ENCODE measurements at regions not wholly inside any gene's neighbourhood (a gene's known extent, or its start where the extent isn't known, plus 50 kb on each side); places are given as distances from the start of the nearest gene placed in this dataset.
"Not testable (repeated sequence)": the region's sequence is repeated elsewhere in the genome, so short reads cannot be mapped to it uniquely, and the experiment has no call there.

DNA sequence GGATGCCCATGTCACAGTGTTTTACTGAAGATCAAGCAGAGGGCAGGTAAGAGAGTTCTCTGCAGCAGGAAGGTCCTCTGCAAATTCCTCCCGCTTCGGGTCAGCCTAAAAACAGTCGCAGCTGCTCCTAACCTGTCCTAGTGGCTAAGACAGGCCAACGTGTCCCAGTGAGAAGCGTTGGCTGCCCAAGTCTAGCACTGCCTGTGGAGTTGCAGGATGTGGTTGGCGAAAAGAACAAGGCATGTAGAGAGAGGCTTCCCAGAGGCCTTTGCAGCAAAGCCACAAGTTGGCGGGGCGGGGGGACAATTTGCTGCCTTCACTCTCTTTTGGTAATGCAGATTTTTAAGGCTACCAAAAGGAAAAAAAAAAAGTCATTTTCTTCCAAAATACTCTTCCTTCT lies 340.1 kb downstream of the BCL11B start:
- Histone ChIP-seq H3K79me2 (replicated peaks; ENCODE audit: insufficient read depth, low read length) (no peaks in the 10 kb centered on the region), H3K4me2 (ENCODE audit: low read length) (no peak overlapping the region), H4K20me1 (ENCODE audit: insufficient read depth) (no peaks in the 10 kb centered on the region), H2AFZ (ENCODE audit: low read depth, low read length) (no peak overlapping the region), H3K27ac (ENCODE audit: low read length) (no peak overlapping the region), H3F3A (ENCODE audit: insufficient read depth, low read length, poor library complexity, severe bottlenecking) (no peaks in the 10 kb centered on the region), H3K27me3 (ENCODE audit: insufficient read depth, low read depth, low read length) (no peaks in the 10 kb centered on the region), H3K9me3 (ENCODE audit: low read length) (no peaks in the 10 kb centered on the region), H3K9ac (ENCODE audit: low read length) (no peak overlapping the region), H3K9me2 (ENCODE audit: insufficient read depth, low read length) (no peaks in the 10 kb centered on the region), H3K36me3 (ENCODE audit: insufficient read depth, low read length) (no peaks in the 10 kb centered on the region), H3K4me3 (ENCODE audit: low read length) (no peak overlapping the region)
- TF ChIP-seq EP300 (conservative IDR thresholded peaks at IDR 0.05; ENCODE audit: poor library complexity, severe bottlenecking), result no peak
- TF ChIP-seq EZH2 (IDR thresholded peaks at IDR 0.05; ENCODE audit: borderline replicate concordance, insufficient read depth, low read length, poor library complexity, severe bottlenecking), result no peak
- no peak for TF ChIP-seq RAD21 (conservative IDR thresholded peaks at IDR 0.05)
- no peak for TF ChIP-seq MXI1 (conservative IDR thresholded peaks at IDR 0.05; ENCODE audit: poor library complexity, severe bottlenecking)
- TF ChIP-seq, protein P1, sequence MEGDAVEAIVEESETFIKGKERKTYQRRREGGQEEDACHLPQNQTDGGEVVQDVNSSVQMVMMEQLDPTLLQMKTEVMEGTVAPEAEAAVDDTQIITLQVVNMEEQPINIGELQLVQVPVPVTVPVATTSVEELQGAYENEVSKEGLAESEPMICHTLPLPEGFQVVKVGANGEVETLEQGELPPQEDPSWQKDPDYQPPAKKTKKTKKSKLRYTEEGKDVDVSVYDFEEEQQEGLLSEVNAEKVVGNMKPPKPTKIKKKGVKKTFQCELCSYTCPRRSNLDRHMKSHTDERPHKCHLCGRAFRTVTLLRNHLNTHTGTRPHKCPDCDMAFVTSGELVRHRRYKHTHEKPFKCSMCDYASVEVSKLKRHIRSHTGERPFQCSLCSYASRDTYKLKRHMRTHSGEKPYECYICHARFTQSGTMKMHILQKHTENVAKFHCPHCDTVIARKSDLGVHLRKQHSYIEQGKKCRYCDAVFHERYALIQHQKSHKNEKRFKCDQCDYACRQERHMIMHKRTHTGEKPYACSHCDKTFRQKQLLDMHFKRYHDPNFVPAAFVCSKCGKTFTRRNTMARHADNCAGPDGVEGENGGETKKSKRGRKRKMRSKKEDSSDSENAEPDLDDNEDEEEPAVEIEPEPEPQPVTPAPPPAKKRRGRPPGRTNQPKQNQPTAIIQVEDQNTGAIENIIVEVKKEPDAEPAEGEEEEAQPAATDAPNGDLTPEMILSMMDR (IDR thresholded peaks at IDR 0.05; ENCODE audit: poor library complexity, severe bottlenecking), result no peak
- TF ChIP-seq POLR2AphosphoS5 (IDR thresholded peaks at IDR 0.05), result no peak
- TF ChIP-seq, protein P2, sequence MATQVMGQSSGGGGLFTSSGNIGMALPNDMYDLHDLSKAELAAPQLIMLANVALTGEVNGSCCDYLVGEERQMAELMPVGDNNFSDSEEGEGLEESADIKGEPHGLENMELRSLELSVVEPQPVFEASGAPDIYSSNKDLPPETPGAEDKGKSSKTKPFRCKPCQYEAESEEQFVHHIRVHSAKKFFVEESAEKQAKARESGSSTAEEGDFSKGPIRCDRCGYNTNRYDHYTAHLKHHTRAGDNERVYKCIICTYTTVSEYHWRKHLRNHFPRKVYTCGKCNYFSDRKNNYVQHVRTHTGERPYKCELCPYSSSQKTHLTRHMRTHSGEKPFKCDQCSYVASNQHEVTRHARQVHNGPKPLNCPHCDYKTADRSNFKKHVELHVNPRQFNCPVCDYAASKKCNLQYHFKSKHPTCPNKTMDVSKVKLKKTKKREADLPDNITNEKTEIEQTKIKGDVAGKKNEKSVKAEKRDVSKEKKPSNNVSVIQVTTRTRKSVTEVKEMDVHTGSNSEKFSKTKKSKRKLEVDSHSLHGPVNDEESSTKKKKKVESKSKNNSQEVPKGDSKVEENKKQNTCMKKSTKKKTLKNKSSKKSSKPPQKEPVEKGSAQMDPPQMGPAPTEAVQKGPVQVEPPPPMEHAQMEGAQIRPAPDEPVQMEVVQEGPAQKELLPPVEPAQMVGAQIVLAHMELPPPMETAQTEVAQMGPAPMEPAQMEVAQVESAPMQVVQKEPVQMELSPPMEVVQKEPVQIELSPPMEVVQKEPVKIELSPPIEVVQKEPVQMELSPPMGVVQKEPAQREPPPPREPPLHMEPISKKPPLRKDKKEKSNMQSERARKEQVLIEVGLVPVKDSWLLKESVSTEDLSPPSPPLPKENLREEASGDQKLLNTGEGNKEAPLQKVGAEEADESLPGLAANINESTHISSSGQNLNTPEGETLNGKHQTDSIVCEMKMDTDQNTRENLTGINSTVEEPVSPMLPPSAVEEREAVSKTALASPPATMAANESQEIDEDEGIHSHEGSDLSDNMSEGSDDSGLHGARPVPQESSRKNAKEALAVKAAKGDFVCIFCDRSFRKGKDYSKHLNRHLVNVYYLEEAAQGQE (IDR thresholded peaks at IDR 0.05; ENCODE audit: borderline replicate concordance), result no peak
- TF ChIP-seq TAF1 (IDR thresholded peaks at IDR 0.05; ENCODE audit: low read depth), result no peak
- no peak for TF ChIP-seq SMC3 (conservative IDR thresholded peaks at IDR 0.05; ENCODE audit: poor library complexity)

DNA sequence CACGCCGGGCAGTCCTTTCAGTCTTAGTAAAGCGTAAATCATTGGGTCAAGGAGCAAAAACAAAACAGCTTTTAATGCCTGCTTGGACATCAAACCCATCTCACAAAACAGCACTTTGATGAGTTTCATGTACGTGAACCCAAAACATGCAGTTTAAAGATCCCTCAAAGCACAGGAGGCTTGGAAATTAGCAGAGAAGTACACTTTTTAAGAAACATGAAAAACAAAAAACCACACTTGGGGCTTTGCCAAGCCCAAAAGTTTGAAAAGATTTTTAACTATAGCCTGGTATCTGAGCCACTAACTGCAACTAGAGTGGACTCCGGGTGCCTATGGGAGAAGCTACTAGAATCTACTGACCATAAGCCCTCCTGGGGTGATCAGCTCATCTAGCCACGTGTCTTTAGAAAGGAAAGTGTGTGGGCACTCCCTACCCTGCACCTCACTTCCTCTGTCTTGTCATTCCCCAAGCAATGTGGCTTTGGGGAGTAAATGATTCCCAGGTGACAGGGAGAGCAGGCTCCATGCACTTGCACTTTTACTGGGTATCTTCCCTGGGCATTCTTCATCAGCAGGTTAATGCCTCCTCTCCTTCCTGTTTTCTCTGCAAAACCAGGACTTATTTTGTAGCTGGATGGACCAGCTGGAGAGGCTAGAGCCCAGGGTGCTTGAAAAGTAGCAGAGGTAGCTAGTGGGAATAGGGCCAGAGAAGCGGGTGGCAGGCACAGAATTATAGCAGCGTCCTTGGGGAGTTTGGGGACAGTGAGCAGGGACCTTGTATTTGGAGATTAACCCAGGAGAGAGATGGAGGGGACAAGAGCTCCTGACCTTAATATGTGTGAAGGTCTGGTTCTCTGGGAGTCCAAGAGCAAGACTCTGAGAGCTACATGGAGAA lies 339.3 kb downstream of the BCL11B start:
- H3F3A ChIP-seq (ENCODE audit: insufficient read depth, low read length, poor library complexity, severe bottlenecking), result no peaks in the 10 kb centered on the region
- H4K20me1 ChIP-seq (ENCODE audit: insufficient read depth), result no peaks in the 10 kb centered on the region
- no peak overlapping the region for H3K27ac ChIP-seq (ENCODE audit: low read length)
- H3K79me2 ChIP-seq (replicated peaks; ENCODE audit: insufficient read depth, low read length), result no peaks in the 10 kb centered on the region
- H3K9me2 ChIP-seq (ENCODE audit: insufficient read depth, low read length), result no peaks in the 10 kb centered on the region
- H3K27me3 ChIP-seq (ENCODE audit: insufficient read depth, low read depth, low read length), result no peaks in the 10 kb centered on the region
- no peak overlapping the region for H3K9ac ChIP-seq (ENCODE audit: low read length)
- H3K4me2 ChIP-seq (ENCODE audit: low read length), result no peak overlapping the region
- no peak for TF ChIP-seq SMC3 (conservative IDR thresholded peaks at IDR 0.05; ENCODE audit: poor library complexity)
- TF ChIP-seq RAD21 (conservative IDR thresholded peaks at IDR 0.05), result no peak
- TF ChIP-seq EP300 (conservative IDR thresholded peaks at IDR 0.05; ENCODE audit: poor library complexity, severe bottlenecking), result no peak
- TF ChIP-seq, protein P2 (IDR thresholded peaks at IDR 0.05; ENCODE audit: borderline replicate concordance), result no peak
- TF ChIP-seq, protein P1 (IDR thresholded peaks at IDR 0.05; ENCODE audit: poor library complexity, severe bottlenecking), result no peak
- no peak for TF ChIP-seq MXI1 (conservative IDR thresholded peaks at IDR 0.05; ENCODE audit: poor library complexity, severe bottlenecking)
- TF ChIP-seq TAF1 (IDR thresholded peaks at IDR 0.05; ENCODE audit: low read depth), result no peak
- TF ChIP-seq POLR2AphosphoS5 (IDR thresholded peaks at IDR 0.05), result no peak
- TF ChIP-seq EZH2 (IDR thresholded peaks at IDR 0.05; ENCODE audit: borderline replicate concordance, insufficient read depth, low read length, poor library complexity, severe bottlenecking), result no peak
- H3K36me3 ChIP-seq (ENCODE audit: insufficient read depth, low read length), result no peaks in the 10 kb centered on the region
- no peak overlapping the region for H3K4me3 ChIP-seq (ENCODE audit: low read length)
- no peak overlapping the region for H2AFZ ChIP-seq (ENCODE audit: low read depth, low read length)
- H3K9me3 ChIP-seq (ENCODE audit: low read length), result no peaks in the 10 kb centered on the region

DNA sequence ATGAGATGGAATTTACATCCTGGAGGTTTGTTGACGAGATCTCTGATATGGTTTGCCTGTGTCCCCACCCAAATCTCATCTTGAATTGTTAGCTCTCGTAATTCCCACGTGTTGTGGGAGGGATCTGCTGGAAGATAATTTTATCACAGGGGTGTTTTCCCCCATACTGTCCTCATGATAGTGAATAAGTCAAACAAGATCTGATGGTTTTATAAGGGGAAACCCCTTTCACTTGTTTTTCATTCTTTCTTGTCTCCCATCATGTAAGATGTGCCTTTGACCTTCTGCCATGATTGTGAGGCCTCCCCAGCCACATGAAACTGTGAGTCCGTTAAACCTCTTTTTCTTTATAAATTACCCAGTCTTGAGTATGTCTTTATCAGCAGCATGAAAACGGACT lies 337.4 kb downstream of the BCL11B start:
- not testable (repeated sequence) for H3K36me3 ChIP-seq (ENCODE audit: insufficient read depth, low read length); H2AFZ ChIP-seq (ENCODE audit: low read depth, low read length); H3K4me3 ChIP-seq (ENCODE audit: low read length); H4K20me1 ChIP-seq (ENCODE audit: insufficient read depth); H3K9me3 ChIP-seq (ENCODE audit: low read length); H3K79me2 ChIP-seq (replicated peaks; ENCODE audit: insufficient read depth, low read length); H3F3A ChIP-seq (ENCODE audit: insufficient read depth, low read length, poor library complexity, severe bottlenecking); H3K27ac ChIP-seq (ENCODE audit: low read length); H3K9me2 ChIP-seq (ENCODE audit: insufficient read depth, low read length); H3K4me2 ChIP-seq (ENCODE audit: low read length); H3K9ac ChIP-seq (ENCODE audit: low read length); H3K27me3 ChIP-seq (ENCODE audit: insufficient read depth, low read depth, low read length)

Data from neural cell (in vitro differentiated cells).